GM12878 (cell line): ENCODE measurements at regions not wholly inside any gene's neighbourhood (a gene's known extent, or its start where the extent isn't known, plus 50 kb on each side); places are given as distances from the start of the nearest gene placed in this dataset.

Experiments used
- ATAC-seq: fragments of 200-7000 bp; cut with Tn5 transposase; 3 replicates; pipeline ENCODE4 v1.9.1; 2020; ENCODE audit warnings: mild to moderate bottlenecking, moderate library complexity
- BruUV-seq: library from RNA; stranded (reverse); fragments of 400-500 nt; replicated peaks from 2 replicates; lab custom pipeline; 2021; lab: Mats Ljungman, UMichigan
- CTCF ChIA-PET: fragments of 300-600 bp; sonication (Branson Sonifier 250); formaldehyde crosslinking; extraction: SDS; loops from one replicate; lab custom pipeline; 2021; ENCODE audit warnings: inconsistent platforms; lab: Yijun Ruan, JAX
- POLR2A ChIA-PET: fragments of 350-600 bp; formaldehyde crosslinking; extraction: SDS; loops from one replicate; lab custom pipeline; 2021; ENCODE audit warnings: inconsistent platforms; lab: Charles Lee
- RAD21 ChIA-PET: fragments of 300-600 bp; sonication (Branson Sonifier 250); formaldehyde crosslinking; loops from one replicate; lab custom pipeline; 2023; ENCODE audit warnings: antibody characterized with exemption; ENCODE audit not compliant: unreplicated experiment; lab: Charles Lee
- SMC1A ChIA-PET: fragments of 300-600 bp; sonication (Branson Sonifier 250); formaldehyde crosslinking; loops from one replicate; lab custom pipeline; 2023; ENCODE audit not compliant: unreplicated experiment, uncharacterized antibody; lab: Charles Lee
- DNase-seq: peaks from one replicate; pipeline ENCODE4 v3.0.0-alpha.2; 2011; ENCODE audit warnings: low read depth, low spot score
- FAIRE-seq: peaks from 3 replicates; lab custom pipeline; 2011; peaks lifted over from hg19 to GRCh38; lab: Jason Lieb, UNC
- H2AFZ ChIP-seq: 2 replicates; pipeline ENCODE4 v1.6.0; 2011; ENCODE audit warnings: low read depth, low read length, control low read depth; ENCODE audit not compliant: control insufficient read depth
- H3K27ac ChIP-seq: 2 replicates; pipeline ENCODE4 v1.5.1; 2011; ENCODE audit warnings: control low read depth; ENCODE audit not compliant: control insufficient read depth, insufficient read depth
- H3K27me3 ChIP-seq, 2 experiments: replicated peaks in 1 of 2; 2 replicates each; pipeline versions ENCODE4 v1.6.0 to v1.6.1; 2011; ENCODE audit warnings: low read length in 1 of 2; ENCODE audit not compliant: control insufficient read depth in 2 of 2, insufficient read depth in 2 of 2
- H3K36me3 ChIP-seq, 2 experiments: 2 replicates each; pipeline ENCODE4 v1.5.1; 2011; ENCODE audit warnings: low read length in 1 of 2; ENCODE audit not compliant: control insufficient read depth in 2 of 2, insufficient read depth in 2 of 2
- H3K4me1 ChIP-seq: 2 replicates; pipeline ENCODE4 v1.6.1; 2011; ENCODE audit warnings: mild to moderate bottlenecking, low read length, moderate library complexity, mixed read lengths; ENCODE audit not compliant: control insufficient read depth, insufficient read depth
- H3K4me2 ChIP-seq: 2 replicates; pipeline ENCODE4 v1.6.0; 2011; ENCODE audit warnings: control low read depth; ENCODE audit not compliant: control insufficient read depth, insufficient read depth
- H3K4me3 ChIP-seq: fragments of 200-600 bp; sonication (generic); 2 replicates; pipeline ENCODE4 v1.5.1; 2016
- H3K79me2 ChIP-seq: 2 replicates; pipeline ENCODE4 v1.6.0; 2011; ENCODE audit warnings: low read length; ENCODE audit not compliant: control insufficient read depth, insufficient read depth
- H3K9ac ChIP-seq: 2 replicates; pipeline ENCODE4 v1.8.0; 2011; ENCODE audit warnings: low read length, control low read depth, mixed read lengths; ENCODE audit not compliant: control insufficient read depth, insufficient read depth
- H3K9me3 ChIP-seq: replicated peaks from 3 replicates; pipeline ENCODE4 v1.5.1; 2011; ENCODE audit warnings: mild to moderate bottlenecking, low read length; ENCODE audit not compliant: control insufficient read depth, insufficient read depth
- H4K20me1 ChIP-seq: 2 replicates; pipeline ENCODE4 v1.6.0; 2011; ENCODE audit not compliant: control insufficient read depth, insufficient read depth
- BACH1 ChIP-seq: fragments of 450-650 bp; IDR thresholded peaks from 2 replicates; pipeline ENCODE4 v1.6.1; 2017; ENCODE audit warnings: mild to moderate bottlenecking, borderline replicate concordance
- BHLHE40 ChIP-seq, 2 experiments: fragments of 450-650 bp in 1 of 2; IDR thresholded peaks; 2 replicates each; pipeline ENCODE4 v1.6.1; 2011 to 2017; ENCODE audit warnings: low read depth in 2 of 2, borderline replicate concordance in 1 of 2, improper control_type of control experiment in 1 of 2, low read length in 1 of 2, mild to moderate bottlenecking in 1 of 2
- CHD2 ChIP-seq: IDR thresholded peaks from 2 replicates; pipeline ENCODE4 v1.6.1; 2011; ENCODE audit warnings: low read depth, low read length, improper control_type of control experiment, borderline replicate concordance
- KLF5 ChIP-seq: fragments of 450-650 bp; IDR thresholded peaks from 2 replicates; pipeline ENCODE4 v1.6.1; 2014; ENCODE audit warnings: mild to moderate bottlenecking; ENCODE audit not compliant: partially characterized antibody
- WGBS: methylation state at CpG from one replicate; pipeline ENCODE4 v1.1.6; 2016; ENCODE audit warnings: low lambda C conversion rate; ENCODE audit not compliant: insufficient replicate concordance, insufficient coverage; ENCODE audit errors: missing lambda C conversion rate; 5-methylcytosine and 5-hydroxymethylcytosine counted together
- in situ Hi-C: fragments of 300-500 bp; cut with MboI; formaldehyde crosslinking; loops from 9 replicates; pipeline ENCODE4 v1.14.3; 2018; ENCODE audit warnings: mixed read lengths
- intact Hi-C: fragments of 100-400 bp; cut with micrococcal nuclease; formaldehyde crosslinking; loops from one replicate; pipeline ENCODE4 v1.14.2; 2022; ENCODE audit not compliant: unreplicated experiment

DNA sequence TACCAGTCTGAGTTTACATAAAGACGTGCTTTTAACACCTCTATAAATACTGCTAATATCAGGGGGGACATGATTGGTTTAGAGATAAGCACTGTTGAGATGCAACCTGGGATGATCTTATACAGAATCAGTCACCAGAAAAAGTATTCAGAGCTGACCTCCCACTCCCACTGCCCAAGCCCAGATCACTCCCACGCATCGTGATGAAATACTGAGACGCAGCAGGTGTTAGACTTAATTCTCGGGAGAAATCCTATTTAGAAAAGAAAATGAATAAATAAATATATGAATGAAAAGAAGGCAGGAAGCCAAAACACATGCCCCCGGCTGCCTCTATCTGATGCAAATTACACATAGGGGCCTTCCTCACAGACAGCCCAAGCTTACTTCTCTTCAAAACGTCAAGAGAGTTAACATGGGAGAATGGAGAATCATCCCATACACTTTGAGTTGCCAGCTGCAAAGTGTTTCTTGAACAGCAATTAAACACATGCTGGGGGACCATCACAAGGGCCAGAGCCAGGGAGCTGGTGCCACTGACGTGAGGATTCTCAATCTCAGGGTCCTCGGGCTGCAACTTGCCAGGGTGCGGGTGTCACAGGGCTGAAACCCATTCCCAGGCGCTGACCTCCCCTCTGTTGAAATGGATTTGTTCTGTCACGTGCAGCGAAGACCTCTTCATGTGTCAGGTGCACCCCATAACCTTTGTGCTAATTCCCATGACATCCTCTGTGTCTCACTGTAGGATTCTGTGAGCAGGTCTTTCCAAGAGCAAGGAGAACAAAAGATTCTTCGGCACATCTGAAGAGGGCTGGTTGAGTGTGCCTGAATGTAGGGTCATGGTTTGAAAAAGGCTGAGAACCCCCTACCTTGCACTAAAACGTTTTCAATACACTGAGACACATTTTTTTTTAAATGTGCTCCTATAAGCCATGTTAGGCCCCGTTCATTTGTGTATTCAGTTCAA, 764.2 kb upstream of the ARRDC4 start:
- H3K36me3 ChIP-seq = no peaks in the 10 kb centered on the region
- 40% methylated on average over 16 of the region's 16 CpGs for WGBS
- in situ Hi-C loops (no loop called here), intact Hi-C loops (no loop called here)
- SMC1A ChIA-PET = interaction anchor here (0.6 to 1.4 kb wide), 5 partner anchors 9 to 53 kb away, joined by 3 to 5 read pairs (median 4); no protein-coding TSS in a partner anchor
- POLR2A ChIA-PET = interaction anchor here (0.6 to 1.0 kb wide), 2 partner anchors 11 to 12 kb away, joined by 3 read pairs; no protein-coding TSS in a partner anchor
- no peaks in the 10 kb centered on the region for H3K79me2 ChIP-seq
- no peaks in the 10 kb centered on the region for H3K4me1 ChIP-seq
- H4K20me1 ChIP-seq = no peaks in the 10 kb centered on the region
- H3K4me3 ChIP-seq = no peak overlapping the region
- no peaks in the 10 kb centered on the region for H3K27me3 ChIP-seq
- CTCF ChIA-PET = interaction anchor here (0.6 to 1.4 kb wide), 2 partner anchors 15 to 38 kb away, joined by 3 to 4 read pairs; no protein-coding TSS in a partner anchor
- no peak overlapping the region for H3K4me2 ChIP-seq
- H3K9me3 ChIP-seq = no peaks in the 10 kb centered on the region
- no peak for FAIRE-seq
- BruUV-seq = no TSS peak
- H2AFZ ChIP-seq = no peak overlapping the region
- no peak for DNase-seq
- RAD21 ChIA-PET = no interaction called here
- H3K9ac ChIP-seq = no peak overlapping the region
- TF ChIP-seq CHD2 = no peak
- TF ChIP-seq KLF5 = no peak
- TF ChIP-seq BHLHE40 (IDR thresholded peaks at IDR 0.05; ENCODE audit: borderline replicate concordance in 1 of 2, low read depth in 2 of 2, low read length in 1 of 2) = peak in 1 of 2 experiments; percentile 20; a peak in 1 of 4 replicates
- no peak for TF ChIP-seq BACH1
- H3K27ac ChIP-seq = no peak overlapping the region
- ATAC-seq = no peak; the same call in 2 of the 3 replicates
